Brain microvascular endothelial cell (primary cell): ENCODE measurements at regions not wholly inside any gene's neighbourhood (a gene's known extent, or its start where the extent isn't known, plus 50 kb on each side); places are given as distances from the start of the nearest gene placed in this dataset.

Experiments used
- DNase-seq: peaks from one replicate; pipeline ENCODE4 v3.0.0-alpha.2; 2020
- H3K27ac ChIP-seq: fragments of 250-450 bp; sonication (Bioruptor Pico); 2 replicates; pipeline ENCODE4 v1.5.1; 2020; ENCODE audit warnings: mild to moderate bottlenecking, moderate library complexity
- H3K27me3 ChIP-seq: fragments of 250-450 bp; sonication (Bioruptor Pico); replicated peaks from 2 replicates; pipeline ENCODE4 v1.5.1; 2020; ENCODE audit warnings: mild to moderate bottlenecking
- H3K36me3 ChIP-seq: fragments of 250-450 bp; sonication (Bioruptor Pico); replicated peaks from 2 replicates; pipeline ENCODE4 v1.5.1; 2020; ENCODE audit warnings: mild to moderate bottlenecking
- H3K4me3 ChIP-seq: 2 replicates; pipeline ENCODE4 v1.5.1; 2011; ENCODE audit warnings: low read depth, mild to moderate bottlenecking, control low read depth, low read length, moderate library complexity
- CTCF ChIP-seq: IDR thresholded peaks from 2 replicates; pipeline ENCODE4 v1.5.1; 2011; ENCODE audit warnings: low read depth, mild to moderate bottlenecking, moderate library complexity, low read length, control low read depth, inconsistent platforms; ENCODE audit errors: missing control alignments
- in situ Hi-C: cut with HindIII; loops from 2 replicates; pipeline ENCODE4 v1.10.0; 2017; ENCODE audit warnings: low sequenced_read_pairs, low pct_ligation_motif_present

GRCh38 chr5:159655757-159656409, 260.4 kb upstream of the ADRA1B start:
- in situ Hi-C loops = no loop called here
- TF ChIP-seq CTCF = no peak
- Histone ChIP-seq H3K27ac (no peak overlapping the region), H3K27me3 (no peaks in the 10 kb centered on the region), H3K4me3 (no peak overlapping the region), H3K36me3 (no peaks in the 10 kb centered on the region)
- DNase-seq = no peak

GRCh38 chr5:159657298-159657697, 259.0 kb upstream of the ADRA1B start:
- DNase-seq = no peak
- Histone ChIP-seq H3K27ac (no peak overlapping the region), H3K4me3 (no peak overlapping the region), H3K36me3 (no peaks in the 10 kb centered on the region), H3K27me3 (no peaks in the 10 kb centered on the region)
- in situ Hi-C loops = no loop called here
- TF ChIP-seq CTCF = no peak

- in situ Hi-C loops = no loop called here
- Histone ChIP-seq H3K27ac (no peak overlapping the region), H3K27me3 (no peaks in the 10 kb centered on the region), H3K36me3 (no peaks in the 10 kb centered on the region), H3K4me3 (no peak overlapping the region)
- no peak for TF ChIP-seq CTCF
- DNase-seq = no peak
Observed at GRCh38 chr5:159657771-159658170, 258.5 kb upstream of the ADRA1B start.

- Histone ChIP-seq H3K36me3 (no peaks in the 10 kb centered on the region), H3K4me3 (no peak overlapping the region), H3K27me3 (no peaks in the 10 kb centered on the region), H3K27ac (no peak overlapping the region)
- in situ Hi-C loops = no loop called here
- TF ChIP-seq CTCF = no peak
- DNase-seq = no peak
Observed at GRCh38 chr5:159658266-159658925, 257.9 kb upstream of the ADRA1B start.

GRCh38 chr5:159660401-159660800, 255.9 kb upstream of the ADRA1B start:
- in situ Hi-C loops = no loop called here
- H3K27me3 ChIP-seq = no peaks in the 10 kb centered on the region
- no peak for TF ChIP-seq CTCF
- no peaks in the 10 kb centered on the region for H3K36me3 ChIP-seq
- no peak overlapping the region for H3K4me3 ChIP-seq
- H3K27ac ChIP-seq = no peak overlapping the region
- DNase-seq = no peak
